Neuronal stem cell (in vitro differentiated cells): ENCODE measurements at regions not wholly inside any gene's neighbourhood (a gene's known extent, or its start where the extent isn't known, plus 50 kb on each side); places are given as distances from the start of the nearest gene placed in this dataset.

Experiments
- DNase-seq: peaks from one replicate; pipeline ENCODE4 v3.0.0-alpha.2; 2013; ENCODE audit warnings: low spot score
- H2AFZ ChIP-seq: one replicate; pipeline ENCODE4 v1.6.1; 2013; ENCODE audit warnings: mild to moderate bottlenecking, low read length, inconsistent platforms
- H2AK5ac ChIP-seq: 2 replicates; pipeline ENCODE4 v1.6.1; 2013; ENCODE audit warnings: low read depth, mild to moderate bottlenecking, inconsistent platforms, low read length, moderate library complexity, mixed read lengths
- H2BK120ac ChIP-seq: 2 replicates; pipeline ENCODE4 v1.6.1; 2013; ENCODE audit warnings: low read depth, mild to moderate bottlenecking, inconsistent platforms, low read length, moderate library complexity, mixed read lengths
- H2BK12ac ChIP-seq: one replicate; pipeline ENCODE4 v1.6.1; 2013; ENCODE audit warnings: low read length, inconsistent platforms
- H2BK15ac ChIP-seq: 2 replicates; pipeline ENCODE4 v1.6.1; 2013; ENCODE audit warnings: mild to moderate bottlenecking, low read length, inconsistent platforms, mixed read lengths
- H2BK5ac ChIP-seq: one replicate; pipeline ENCODE4 v1.6.1; 2013; ENCODE audit warnings: inconsistent platforms, mild to moderate bottlenecking, low read length, moderate library complexity
- H3K14ac ChIP-seq: one replicate; pipeline ENCODE4 v1.6.1; 2013; ENCODE audit warnings: low read length, inconsistent platforms
- H3K18ac ChIP-seq: 2 replicates; pipeline ENCODE4 v1.6.1; 2013; ENCODE audit warnings: low read length, inconsistent platforms
- H3K23ac ChIP-seq: 2 replicates; pipeline ENCODE4 v1.6.1; 2013; ENCODE audit warnings: low read depth, mild to moderate bottlenecking, mixed read lengths, low read length, inconsistent platforms; ENCODE audit not compliant: poor library complexity
- H3K27ac ChIP-seq: replicated peaks from 3 replicates; pipeline ENCODE4 v1.5.1; 2013; ENCODE audit warnings: low read length, inconsistent platforms
- H3K27me3 ChIP-seq, 3 experiments: 2 replicates each; pipeline ENCODE4 v1.6.1; 2013; ENCODE audit warnings: low read length in 3 of 3, mild to moderate bottlenecking in 2 of 3, inconsistent platforms in 1 of 3, low read depth in 1 of 3, mixed read lengths in 1 of 3, moderate library complexity in 1 of 3; ENCODE audit not compliant: control insufficient read depth in 3 of 3, insufficient read depth in 3 of 3
- H3K36me3 ChIP-seq, 2 donors: replicated peaks in 1 of 2; 2 replicates each; pipeline ENCODE4 v1.6.1; 2013; ENCODE audit warnings: low read length in 2 of 2; ENCODE audit not compliant: control insufficient read depth in 2 of 2, insufficient read depth in 2 of 2
- H3K4ac ChIP-seq: 2 replicates; pipeline ENCODE4 v1.6.1; 2013; ENCODE audit warnings: inconsistent platforms, mild to moderate bottlenecking, low read length, moderate library complexity
- H3K4me1 ChIP-seq, 2 donors: 1 replicate in 1 of 2; 2 replicates in 1 of 2; pipeline ENCODE4 v1.6.1; 2013; ENCODE audit warnings: low read length in 2 of 2, low read depth in 1 of 2; ENCODE audit not compliant: control insufficient read depth in 2 of 2, insufficient read depth in 1 of 2
- H3K4me2 ChIP-seq: one replicate; pipeline ENCODE4 v1.6.1; 2013; ENCODE audit warnings: mild to moderate bottlenecking, low read length, inconsistent platforms; ENCODE audit not compliant: insufficient read depth, poor library complexity, severe bottlenecking
- H3K4me3 ChIP-seq, 2 donors: 2 replicates each; pipeline ENCODE4 v1.5.1; 2013; ENCODE audit warnings: low read length in 2 of 2, mild to moderate bottlenecking in 2 of 2, inconsistent platforms in 1 of 2, moderate library complexity in 1 of 2
- H3K79me1 ChIP-seq: one replicate; pipeline ENCODE4 v1.6.1; 2013; ENCODE audit warnings: low read depth, mild to moderate bottlenecking, inconsistent platforms, low read length, moderate library complexity
- H3K9ac ChIP-seq: one replicate; pipeline ENCODE4 v1.6.1; 2013; ENCODE audit warnings: mild to moderate bottlenecking, low read depth, low read length, inconsistent platforms; ENCODE audit not compliant: poor library complexity
- H3K9me3 ChIP-seq, 2 donors: replicated peaks in 1 of 2; 2 replicates each; pipeline versions ENCODE3 to v1.6.1; 2013; ENCODE audit warnings: low read length in 2 of 2, mild to moderate bottlenecking in 2 of 2, inconsistent platforms in 1 of 2, low read depth in 1 of 2, mixed read lengths in 1 of 2, moderate library complexity in 1 of 2; ENCODE audit not compliant: control insufficient read depth in 2 of 2, insufficient read depth in 1 of 2
- H4K8ac ChIP-seq: one replicate; pipeline ENCODE4 v1.6.1; 2013; ENCODE audit warnings: low read depth, mild to moderate bottlenecking, inconsistent platforms, low read length, moderate library complexity
- H4K91ac ChIP-seq: one replicate; pipeline ENCODE4 v1.6.1; 2013; ENCODE audit warnings: low read length, low read depth, mild to moderate bottlenecking, inconsistent platforms; ENCODE audit not compliant: poor library complexity
- WGBS, 2 donors: extraction: QIAGEN DNeasy Blood & Tissue Kit; methylation state at CpG; one replicate each; pipeline ENCODE4 v1.1.7; 2013; ENCODE audit warnings: missing lambda C conversion rate in 2 of 2, mixed read lengths in 1 of 2; ENCODE audit not compliant: insufficient read length in 2 of 2, insufficient replicate concordance in 1 of 2; ENCODE audit errors: extremely low coverage in 2 of 2; 5-methylcytosine and 5-hydroxymethylcytosine counted together

DNA sequence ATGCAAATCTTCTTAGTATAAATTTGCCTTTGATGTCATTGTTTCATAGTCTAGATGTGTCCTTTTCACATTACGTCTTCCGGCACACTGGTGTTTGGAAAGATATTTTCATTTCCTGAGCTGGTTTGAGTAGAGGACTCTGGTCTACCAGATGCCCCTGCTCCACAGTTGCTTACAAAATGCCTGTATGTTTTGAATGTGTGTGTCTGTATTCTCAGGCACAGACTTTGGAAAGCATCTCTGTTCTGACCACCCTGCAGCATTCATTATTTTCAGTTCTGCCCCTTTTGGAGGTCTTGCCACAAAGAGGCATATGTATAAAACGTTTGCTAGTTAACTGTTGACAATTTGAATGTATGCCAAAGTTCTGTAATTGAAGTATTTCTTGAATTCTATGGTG, 236.0 kb upstream of the GOLIM4 start:
- Histone ChIP-seq H3K27me3 (no peaks in the 10 kb centered on the region), H3K4me3 (no peak overlapping the region), H2BK120ac (no peak overlapping the region), H4K8ac (no peak overlapping the region), H2BK12ac (no peak overlapping the region), H2AFZ (peak overlapping the region; percentile 11), H2BK15ac (no peak overlapping the region), H4K91ac (no peak overlapping the region), H3K27ac (no peak overlapping the region), H3K9ac (no peak overlapping the region), H3K4me2 (no peak overlapping the region), H3K9me3 (peaks cover 0 to 5% of the 10 kb centered on the region in 2 donors), H3K23ac (no peak overlapping the region), H2AK5ac (no peak overlapping the region), H3K4me1 (peaks cover 7 to 32% of the 10 kb centered on the region in 2 donors), H2BK5ac (no peak overlapping the region), H3K4ac (no peak overlapping the region), H3K14ac (no peak overlapping the region), H3K79me1 (no peaks in the 10 kb centered on the region), H3K18ac (no peak overlapping the region), H3K36me3 (peaks cover 0 to 19% of the 10 kb centered on the region in 2 donors)
- WGBS, 2 donors = no CpG with 5 or more reads among the region's 3 CpGs
- no peak for DNase-seq

DNA sequence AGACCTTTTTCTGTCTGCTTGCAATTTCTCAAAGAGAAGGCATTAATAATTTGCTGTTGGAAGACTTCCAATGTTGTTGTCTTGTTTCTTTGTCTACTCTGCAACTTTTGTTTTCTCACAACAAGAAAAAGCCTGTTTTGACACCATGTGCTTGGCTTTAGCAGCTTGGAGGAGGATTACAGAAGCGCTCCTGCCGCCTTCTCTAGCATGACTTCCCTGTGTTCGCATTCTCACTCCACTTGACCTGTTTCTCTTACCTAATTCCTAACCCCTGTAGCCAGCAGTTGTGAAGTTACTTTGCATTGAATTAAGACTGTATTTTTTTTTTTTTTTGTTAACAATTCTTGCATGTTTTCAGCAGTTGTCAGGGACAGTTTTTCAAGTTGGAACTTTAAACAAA, 235.3 kb upstream of the GOLIM4 start:
- H2AK5ac ChIP-seq = no peak overlapping the region
- DNase-seq = no peak
- H2BK120ac ChIP-seq = no peak overlapping the region
- H3K4me3 ChIP-seq = no peak overlapping the region
- no peaks in the 10 kb centered on the region for H3K79me1 ChIP-seq
- H3K27me3 ChIP-seq = no peaks in the 10 kb centered on the region
- no peak overlapping the region for H4K91ac ChIP-seq
- H3K9me3 ChIP-seq = peaks cover 0 to 5% of the 10 kb centered on the region in 2 donors
- no peak overlapping the region for H2BK15ac ChIP-seq
- no peak overlapping the region for H3K27ac ChIP-seq
- peaks cover 7 to 32% of the 10 kb centered on the region in 2 donors for H3K4me1 ChIP-seq
- no peak overlapping the region for H3K14ac ChIP-seq
- no peak overlapping the region for H3K4ac ChIP-seq
- H2BK12ac ChIP-seq = no peak overlapping the region
- no peak overlapping the region for H3K4me2 ChIP-seq
- no peak overlapping the region for H3K23ac ChIP-seq
- H3K9ac ChIP-seq = no peak overlapping the region
- no peak overlapping the region for H2BK5ac ChIP-seq
- peaks cover 0 to 22% of the 10 kb centered on the region in 2 donors for H3K36me3 ChIP-seq
- H3K18ac ChIP-seq = no peak overlapping the region
- H4K8ac ChIP-seq = no peak overlapping the region
- no CpG with 5 or more reads among the region's 3 CpGs for WGBS, 2 donors
- H2AFZ ChIP-seq = no peak overlapping the region

GRCh38 chr3:168327856-168328255, 232.1 kb upstream of the GOLIM4 start:
- peaks cover 0 to 44% of the 10 kb centered on the region in 2 donors for H3K36me3 ChIP-seq

GRCh38 chr3:168325684-168326083, 230.0 kb upstream of the GOLIM4 start:
- Histone ChIP-seq H3K79me1 (no peaks in the 10 kb centered on the region), H3K9me3 (no peaks in the 10 kb centered on the region), H4K8ac (no peak overlapping the region), H4K91ac (no peak overlapping the region), H3K4ac (no peak overlapping the region), H2AFZ (no peak overlapping the region), H3K27me3 (no peaks in the 10 kb centered on the region), H2BK5ac (no peak overlapping the region), H3K27ac (no peak overlapping the region), H3K4me3 (no peak overlapping the region), H2AK5ac (no peak overlapping the region), H3K9ac (no peak overlapping the region), H3K4me1 (peaks cover 0 to under 1% of the 10 kb centered on the region in 2 donors), H2BK120ac (no peak overlapping the region), H3K14ac (no peak overlapping the region), H3K4me2 (no peak overlapping the region), H3K36me3 (peaks cover 0 to 66% of the 10 kb centered on the region in 2 donors), H3K18ac (no peak overlapping the region), H2BK15ac (no peak overlapping the region), H2BK12ac (no peak overlapping the region), H3K23ac (no peak overlapping the region)
- no peak for DNase-seq

More at GRCh38 chr3:168327856-168328255, 232.1 kb upstream of the GOLIM4 start:
- DNase-seq = no peak
- Histone ChIP-seq H3K23ac (no peak overlapping the region), H3K79me1 (no peaks in the 10 kb centered on the region), H3K4me1 (peaks cover 3 to 22% of the 10 kb centered on the region in 2 donors), H3K9me3 (no peaks in the 10 kb centered on the region), H2BK15ac (no peak overlapping the region), H4K8ac (no peak overlapping the region), H4K91ac (no peak overlapping the region), H2BK120ac (no peak overlapping the region), H2BK5ac (no peak overlapping the region), H2BK12ac (no peak overlapping the region), H3K4me3 (no peak overlapping the region), H3K4ac (no peak overlapping the region), H2AFZ (no peak overlapping the region), H3K27me3 (no peaks in the 10 kb centered on the region), H2AK5ac (no peak overlapping the region), H3K14ac (no peak overlapping the region), H3K9ac (no peak overlapping the region), H3K18ac (no peak overlapping the region), H3K27ac (no peak overlapping the region), H3K4me2 (no peak overlapping the region)
- WGBS, 2 donors = no CpG with 5 or more reads among the region's 1 CpG
